Activated naive CD8-positive, alpha-beta T cell treated with anti-CD3 and anti-CD28 coated beads, Interleukin-2, amount 10 ng/mL, durations not matched to agents 7 days and 5 days (primary cell): ENCODE measurements at regions not wholly inside any gene's neighbourhood (a gene's known extent, or its start where the extent isn't known, plus 50 kb on each side); places are given as distances from the start of the nearest gene placed in this dataset.
"Not testable (repeated sequence)": the region's sequence is repeated elsewhere in the genome, so short reads cannot be mapped to it uniquely, and the experiment has no call there.

Experiments
- ATAC-seq: fragments of 150-1000 bp; cut with Tn5 transposase; one replicate; pipeline ENCODE4 v1.10.0; 2021; ENCODE audit warnings: low read depth, moderate library complexity
- POLR2A ChIA-PET: fragments of 350-600 bp; sonication (Branson Sonifier 250); formaldehyde crosslinking; loops from one replicate; lab custom pipeline; 2021; ENCODE audit warnings: antibody characterized with exemption; lab: Charles Lee
- DNase-seq: peaks from one replicate; pipeline ENCODE4 v3.0.0; 2021
- H3K27ac Mint-ChIP-seq: one replicate; pipeline ENCODE4 v1.8.0; 2022; ENCODE audit warnings: mild to moderate bottlenecking, mixed read lengths
- H3K27me3 Mint-ChIP-seq: one replicate; pipeline ENCODE4 v1.8.0; 2022; ENCODE audit warnings: mild to moderate bottlenecking, moderate library complexity, mixed read lengths
- H3K36me3 Mint-ChIP-seq: one replicate; pipeline ENCODE4 v1.8.0; 2021; ENCODE audit warnings: mild to moderate bottlenecking, mixed read lengths
- H3K4me1 Mint-ChIP-seq: one replicate; pipeline ENCODE4 v1.8.0; 2021; ENCODE audit warnings: mixed read lengths
- H3K4me3 Mint-ChIP-seq: one replicate; pipeline ENCODE4 v1.8.0; 2022; ENCODE audit warnings: mild to moderate bottlenecking, moderate library complexity, mixed read lengths
- H3K9me3 Mint-ChIP-seq: one replicate; pipeline ENCODE4 v1.8.0; 2021; ENCODE audit warnings: mixed read lengths

DNA sequence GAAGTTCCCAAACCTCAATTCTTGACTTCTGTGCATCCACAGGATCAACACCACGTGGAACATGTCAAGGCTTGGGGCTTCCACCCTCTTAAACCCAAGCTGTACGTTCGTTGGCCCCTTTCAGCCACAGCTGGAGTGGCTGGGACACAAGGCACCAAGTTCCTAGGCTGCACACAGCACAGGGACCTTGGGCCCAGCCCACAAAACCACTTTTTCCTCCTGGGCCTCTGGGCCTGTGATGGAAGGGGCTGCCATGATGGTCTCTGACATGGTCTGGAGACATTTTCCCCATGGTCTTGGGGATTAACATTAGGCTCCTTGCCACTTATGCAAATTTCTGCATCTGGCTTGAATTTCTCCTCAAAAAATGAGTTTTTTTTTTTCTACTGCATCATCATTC lies 606.9 kb upstream of the IRAK1BP1 start:
- H3K9me3 Mint-ChIP-seq, POLR2A ChIA-PET, DNase-seq, H3K27me3 Mint-ChIP-seq, H3K4me3 Mint-ChIP-seq, H3K4me1 Mint-ChIP-seq, H3K27ac Mint-ChIP-seq, ATAC-seq, H3K36me3 Mint-ChIP-seq: not testable (repeated sequence)

DNA sequence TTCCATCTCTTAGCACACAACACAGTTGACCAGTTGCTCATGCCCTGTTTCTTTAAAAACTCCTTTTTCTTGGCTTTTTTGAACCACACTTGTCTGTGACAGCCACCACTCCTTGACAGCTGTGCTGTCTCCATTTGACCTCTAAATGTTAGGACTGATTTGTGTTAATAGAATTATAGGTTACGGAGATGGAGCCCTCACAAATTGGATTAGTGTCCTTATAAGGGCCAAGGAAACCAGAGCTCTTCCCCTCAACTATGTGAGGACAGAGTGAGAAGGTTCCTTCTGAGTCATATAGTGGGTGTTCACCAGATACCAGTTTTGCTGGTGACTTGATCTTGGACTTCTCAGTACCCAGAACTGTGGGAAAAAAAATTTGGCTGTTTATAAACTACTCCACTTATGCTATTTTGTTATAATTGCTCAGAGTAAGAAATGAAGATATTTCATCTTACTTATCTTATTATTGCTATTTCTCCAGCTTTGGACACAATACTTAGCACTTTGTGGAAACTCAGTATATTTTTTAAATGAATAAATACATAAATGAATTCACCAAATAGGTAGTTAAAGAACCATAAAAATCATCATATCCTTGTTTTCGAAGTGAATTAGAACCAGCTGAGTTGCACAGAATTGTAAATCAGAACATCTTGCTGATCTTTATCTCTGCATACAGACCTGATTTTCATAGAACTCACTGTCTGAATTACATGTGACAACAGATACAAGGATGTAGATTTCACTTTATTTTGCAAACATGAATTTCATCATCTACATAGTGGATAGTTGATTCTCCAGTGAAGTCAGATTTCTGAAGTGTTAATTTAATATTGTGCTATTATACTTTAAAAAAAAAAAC lies 598.5 kb upstream of the IRAK1BP1 start:
- Mint-ChIP-seq H3K4me3 (no peak overlapping the region), H3K27me3 (no peaks in the 10 kb centered on the region), H3K9me3 (no peaks in the 10 kb centered on the region), H3K36me3 (no peaks in the 10 kb centered on the region), H3K4me1 (no peaks in the 10 kb centered on the region), H3K27ac (no peak overlapping the region)
- ATAC-seq, result no peak
- POLR2A ChIA-PET, result no interaction called here
- no peak for DNase-seq

DNA sequence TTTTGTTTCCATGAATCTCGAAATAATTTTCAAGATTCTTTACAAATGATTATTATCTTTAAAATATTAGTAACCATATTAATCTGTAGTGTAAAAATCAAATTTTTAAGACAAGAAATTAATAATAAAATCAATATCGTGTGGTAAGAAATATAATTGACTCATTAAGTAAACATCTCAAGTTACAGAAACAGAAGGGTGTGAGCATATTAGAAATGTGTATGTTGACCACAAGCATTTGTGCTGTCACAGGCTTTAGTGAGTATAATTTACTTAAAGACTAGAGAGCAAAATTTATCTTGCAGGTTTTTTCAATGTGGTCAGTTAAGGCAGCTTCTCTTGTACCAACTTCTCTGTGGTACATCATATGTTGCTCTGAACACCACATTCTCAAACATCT lies 566.5 kb upstream of the IRAK1BP1 start:
- Mint-ChIP-seq H3K4me1 (no peaks in the 10 kb centered on the region), H3K27ac (no peak overlapping the region)

DNA sequence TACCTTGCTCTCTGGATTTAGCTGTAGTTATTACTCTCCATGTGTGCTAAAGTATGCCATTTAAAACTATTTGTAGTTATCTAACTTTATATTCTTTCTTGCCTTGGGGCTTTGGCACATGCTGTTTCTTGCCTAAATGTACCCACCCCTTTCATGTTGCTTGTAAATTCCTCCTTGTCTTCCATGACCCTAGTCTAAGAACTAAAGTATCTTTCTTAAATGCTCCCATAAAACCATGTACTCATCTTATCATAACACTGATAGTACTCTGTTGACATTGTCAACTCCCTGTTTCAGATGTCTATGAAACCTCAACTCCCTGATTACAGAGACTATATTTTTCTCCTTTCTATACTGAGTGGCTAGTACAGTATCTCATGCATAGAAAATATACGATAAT lies 564.9 kb upstream of the IRAK1BP1 start:
- Mint-ChIP-seq H3K4me3 (no peak overlapping the region), H3K36me3 (no peaks in the 10 kb centered on the region), H3K9me3 (no peaks in the 10 kb centered on the region), H3K27ac (no peak overlapping the region), H3K27me3 (no peaks in the 10 kb centered on the region), H3K4me1 (no peaks in the 10 kb centered on the region)
- POLR2A ChIA-PET, result no interaction called here
- DNase-seq (no peak), ATAC-seq (no peak)

More for the DNA sequence above, 566.5 kb upstream of the IRAK1BP1 start:
- DNase-seq (no peak), ATAC-seq (no peak)
- no peak overlapping the region for H3K4me3 Mint-ChIP-seq
- POLR2A ChIA-PET, result no interaction called here
- no peaks in the 10 kb centered on the region for H3K36me3 Mint-ChIP-seq
- H3K9me3 Mint-ChIP-seq, result no peaks in the 10 kb centered on the region
- no peaks in the 10 kb centered on the region for H3K27me3 Mint-ChIP-seq

DNA sequence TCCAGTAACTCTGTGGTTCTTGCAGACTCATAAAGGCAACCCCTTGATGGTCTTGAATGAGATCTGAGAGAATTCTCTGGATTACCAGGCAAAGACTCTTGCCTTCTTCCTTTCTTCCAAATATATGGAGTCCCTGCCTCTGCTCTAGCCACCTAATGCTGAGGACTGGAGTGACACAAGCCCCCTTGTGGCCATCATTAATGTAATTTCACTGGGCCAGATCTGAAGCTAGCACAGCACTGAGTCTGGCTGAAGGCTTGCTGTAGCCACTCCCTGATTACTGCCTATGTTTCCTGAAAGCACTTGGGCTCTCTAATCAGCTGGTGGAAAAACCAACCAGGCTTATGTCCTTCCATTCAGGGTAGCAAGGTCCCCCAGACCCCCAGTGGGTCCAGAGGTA lies 559.3 kb upstream of the IRAK1BP1 start:
- no peak overlapping the region for H3K4me3 Mint-ChIP-seq
- POLR2A ChIA-PET, result no interaction called here
- DNase-seq (no peak), ATAC-seq (no peak)
- no peak overlapping the region for H3K27ac Mint-ChIP-seq
- no peaks in the 10 kb centered on the region for H3K27me3 Mint-ChIP-seq
- H3K9me3 Mint-ChIP-seq, result no peaks in the 10 kb centered on the region
- H3K4me1 Mint-ChIP-seq, result no peaks in the 10 kb centered on the region
- no peaks in the 10 kb centered on the region for H3K36me3 Mint-ChIP-seq

DNA sequence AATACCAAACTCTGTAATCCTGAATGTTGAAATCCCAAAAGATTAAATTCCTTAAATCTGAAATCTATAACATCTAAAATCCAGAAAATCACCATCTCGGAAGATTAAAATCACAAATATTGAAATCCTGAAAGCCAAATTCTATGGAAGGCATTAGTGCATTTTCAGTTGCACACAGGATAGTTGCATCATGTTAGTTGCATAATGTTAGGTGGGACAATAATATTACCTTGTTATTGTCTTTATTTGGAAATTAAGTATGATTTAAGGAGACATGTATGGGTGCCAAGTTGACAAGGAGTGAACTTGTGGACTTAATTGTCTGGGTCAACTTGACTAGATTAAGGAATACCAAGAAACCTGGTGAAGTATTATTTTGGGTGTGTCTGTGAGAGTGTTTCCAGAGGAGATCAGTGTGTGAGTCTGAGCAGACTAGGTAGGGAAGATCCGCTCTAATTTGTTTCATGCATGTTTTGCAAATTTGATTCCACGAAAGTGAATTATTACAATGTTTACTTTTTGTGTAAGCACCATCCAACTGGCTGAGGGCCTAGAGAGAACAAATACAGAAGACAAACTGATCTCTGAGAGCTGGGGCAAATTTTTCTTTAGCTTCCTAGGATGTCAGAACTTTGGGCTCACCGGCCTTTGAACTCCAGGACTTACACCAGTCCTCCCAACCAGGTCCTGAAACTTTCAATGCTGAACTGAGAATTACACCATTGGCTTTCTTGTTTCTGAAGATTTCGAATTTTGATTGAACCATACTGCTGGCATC lies 545.1 kb upstream of the IRAK1BP1 start:
- ATAC-seq (no peak), DNase-seq (no peak)
- H3K36me3 Mint-ChIP-seq, result no peaks in the 10 kb centered on the region
- no peak overlapping the region for H3K27ac Mint-ChIP-seq
- H3K27me3 Mint-ChIP-seq, result no peaks in the 10 kb centered on the region
- no peak overlapping the region for H3K4me3 Mint-ChIP-seq
- H3K4me1 Mint-ChIP-seq, result no peaks in the 10 kb centered on the region
- H3K9me3 Mint-ChIP-seq, result no peaks in the 10 kb centered on the region
- POLR2A ChIA-PET, result no interaction called here

DNA sequence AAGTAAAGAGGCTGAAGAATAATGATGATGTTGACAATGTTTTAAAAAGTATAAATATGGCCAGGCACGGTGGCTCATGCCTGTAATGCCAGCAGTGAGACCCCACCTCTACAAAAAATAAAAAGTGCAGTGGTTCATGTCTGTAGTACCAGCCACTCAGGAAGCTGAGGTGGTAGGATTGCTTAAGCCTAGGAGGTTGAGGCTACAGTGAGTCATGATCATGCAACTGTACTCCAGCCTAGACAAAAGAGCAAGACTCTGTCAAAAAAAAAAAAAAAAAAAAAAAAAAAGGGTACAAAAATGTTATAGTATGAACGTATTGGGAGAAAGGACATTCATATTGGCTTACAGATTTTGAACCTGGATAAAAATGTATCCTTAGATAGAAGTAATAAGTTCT lies 543.1 kb upstream of the IRAK1BP1 start:
- no peak overlapping the region for H3K27ac Mint-ChIP-seq

DNA sequence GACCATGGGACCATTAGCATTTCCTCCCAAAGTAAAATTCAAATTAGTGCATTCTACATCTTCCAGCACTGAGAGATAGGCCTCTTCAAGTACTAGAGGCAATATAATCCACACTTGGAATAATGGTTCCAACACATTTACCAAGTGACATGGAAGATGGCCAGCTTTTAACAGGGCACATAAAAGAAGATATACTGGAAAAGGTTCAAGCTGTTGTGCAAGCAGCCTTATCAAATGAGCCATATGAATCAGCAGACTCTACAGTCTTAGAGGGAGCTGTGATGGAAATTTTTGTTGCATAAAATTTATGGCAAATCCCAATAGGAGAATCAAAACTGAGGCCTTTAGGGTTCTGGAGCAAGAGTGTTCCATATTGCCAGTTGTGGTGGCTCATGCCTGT lies 526.6 kb upstream of the IRAK1BP1 start:
- no peak for DNase-seq
- no peaks in the 10 kb centered on the region for H3K4me1 Mint-ChIP-seq
- POLR2A ChIA-PET, result no interaction called here
- H3K36me3 Mint-ChIP-seq, result no peaks in the 10 kb centered on the region
- H3K9me3 Mint-ChIP-seq, result no peaks in the 10 kb centered on the region
- no peak for ATAC-seq
- H3K27ac Mint-ChIP-seq, result no peak overlapping the region
- H3K4me3 Mint-ChIP-seq, result no peak overlapping the region
- H3K27me3 Mint-ChIP-seq, result no peaks in the 10 kb centered on the region

More for the DNA sequence above, 543.1 kb upstream of the IRAK1BP1 start:
- Mint-ChIP-seq H3K9me3 (no peaks in the 10 kb centered on the region), H3K4me1 (no peaks in the 10 kb centered on the region), H3K27me3 (no peaks in the 10 kb centered on the region), H3K4me3 (no peak overlapping the region), H3K36me3 (no peaks in the 10 kb centered on the region)
- no peak for ATAC-seq
- DNase-seq, result no peak
- POLR2A ChIA-PET, result no interaction called here

DNA sequence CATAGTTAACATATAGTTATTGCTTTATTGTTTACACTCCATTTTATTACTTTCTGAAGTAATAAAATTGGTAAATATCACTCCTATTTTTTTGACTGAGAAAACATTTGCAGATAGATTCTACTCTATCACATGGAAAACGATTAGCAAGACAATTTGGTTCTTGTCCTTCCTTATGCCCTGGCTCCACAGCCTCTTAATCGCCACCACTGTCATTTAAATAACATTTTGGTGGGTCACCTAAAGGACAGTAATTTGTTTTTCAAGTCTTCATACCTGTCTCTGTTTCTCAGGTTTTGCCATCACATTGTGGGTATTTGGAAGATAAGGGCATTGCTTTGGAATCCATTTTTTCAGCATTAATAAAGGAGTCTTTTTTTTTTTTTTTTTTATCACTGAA lies 521.5 kb upstream of the IRAK1BP1 start:
- H3K27me3 Mint-ChIP-seq, result no peaks in the 10 kb centered on the region
- DNase-seq (no peak), ATAC-seq (no peak)
- H3K36me3 Mint-ChIP-seq, result no peaks in the 10 kb centered on the region
- no peak overlapping the region for H3K27ac Mint-ChIP-seq
- POLR2A ChIA-PET, result no interaction called here
- no peaks in the 10 kb centered on the region for H3K9me3 Mint-ChIP-seq
- no peaks in the 10 kb centered on the region for H3K4me1 Mint-ChIP-seq
- H3K4me3 Mint-ChIP-seq, result no peak overlapping the region

DNA sequence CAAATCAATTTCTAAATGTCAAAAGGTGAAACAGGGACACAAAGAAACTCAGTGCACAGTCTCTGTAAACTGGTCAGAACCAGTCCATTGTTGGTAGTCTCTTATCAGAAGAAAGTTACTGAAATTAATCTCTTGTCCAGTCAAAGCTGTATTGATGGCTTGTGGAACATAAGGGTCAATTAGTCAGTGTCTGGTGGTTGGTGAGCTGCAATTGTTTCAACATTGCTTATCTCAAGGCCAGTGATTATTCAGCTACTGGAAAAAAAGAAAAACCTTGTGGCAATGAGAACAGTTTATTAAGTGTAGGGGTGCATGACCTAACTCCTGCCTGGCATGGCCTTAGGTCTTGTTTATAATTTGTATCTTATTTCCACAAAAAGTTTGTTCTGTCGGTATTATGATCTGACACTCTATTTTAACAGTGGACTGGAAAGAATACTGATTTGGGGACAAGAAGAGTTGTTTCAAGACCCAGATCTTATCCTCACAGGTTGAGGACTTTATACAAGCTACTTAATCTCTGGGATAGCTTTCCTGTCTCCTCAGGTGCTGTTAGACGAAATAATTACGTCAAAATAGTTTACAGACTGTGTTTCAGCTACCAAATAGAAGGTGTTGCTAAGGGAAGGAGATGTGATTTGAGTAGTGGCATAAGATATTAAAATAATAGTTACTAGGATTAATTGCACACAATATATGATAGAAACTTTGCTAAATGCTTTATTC lies 520.0 kb upstream of the IRAK1BP1 start:
- H3K27ac Mint-ChIP-seq, result no peak overlapping the region
- no peaks in the 10 kb centered on the region for H3K9me3 Mint-ChIP-seq
- H3K4me1 Mint-ChIP-seq, result no peaks in the 10 kb centered on the region
- no peak for DNase-seq
- ATAC-seq, result no peak
- no peaks in the 10 kb centered on the region for H3K27me3 Mint-ChIP-seq
- no peaks in the 10 kb centered on the region for H3K36me3 Mint-ChIP-seq
- no peak overlapping the region for H3K4me3 Mint-ChIP-seq
- POLR2A ChIA-PET, result no interaction called here

DNA sequence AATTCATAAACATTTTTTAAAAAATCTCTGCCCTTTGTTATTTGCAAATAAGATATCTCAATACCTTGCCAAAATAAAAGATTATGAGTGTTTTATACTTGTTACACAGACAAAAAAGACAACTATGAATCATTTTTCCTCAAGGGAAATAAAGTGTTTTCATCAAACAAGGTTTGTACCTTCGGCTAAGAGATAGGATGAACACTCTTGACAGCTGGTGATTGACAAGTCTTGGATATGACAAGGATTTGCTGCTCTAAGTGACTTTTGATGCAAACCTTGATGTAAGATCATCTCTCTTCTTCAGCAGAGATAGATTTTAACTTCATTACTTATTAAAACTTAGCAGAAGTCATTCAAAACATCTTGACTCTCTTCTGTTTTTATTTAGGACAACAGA lies 514.3 kb upstream of the IRAK1BP1 start:
- H3K4me1 Mint-ChIP-seq, result no peaks in the 10 kb centered on the region
- H3K9me3 Mint-ChIP-seq, result peaks cover 2% of the 10 kb centered on the region
- POLR2A ChIA-PET, result no interaction called here
- H3K4me3 Mint-ChIP-seq, result no peak overlapping the region
- DNase-seq (no peak), ATAC-seq (no peak)
- no peak overlapping the region for H3K27ac Mint-ChIP-seq
- no peaks in the 10 kb centered on the region for H3K36me3 Mint-ChIP-seq
- no peaks in the 10 kb centered on the region for H3K27me3 Mint-ChIP-seq

DNA sequence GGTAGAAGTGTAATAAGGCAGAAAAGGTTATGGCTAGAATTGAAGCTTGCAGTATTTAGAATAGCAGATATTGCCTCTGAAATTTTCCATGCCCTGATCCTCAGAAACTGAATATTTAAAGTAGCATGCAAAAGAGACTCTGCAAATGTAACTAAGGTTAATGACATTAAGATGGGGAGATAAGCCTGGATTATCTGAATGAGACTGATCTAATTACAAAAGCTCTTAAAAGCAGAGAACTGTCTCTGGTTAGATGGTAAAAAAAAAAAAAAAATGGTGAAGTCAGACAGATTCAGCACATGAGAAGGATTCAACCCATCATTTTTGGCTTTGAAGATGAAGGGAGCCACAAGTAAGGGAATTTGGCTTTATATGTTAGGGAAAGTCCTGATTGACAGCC lies 503.7 kb upstream of the IRAK1BP1 start:
- no peak overlapping the region for H3K4me3 Mint-ChIP-seq
- no peak overlapping the region for H3K27ac Mint-ChIP-seq
- no peaks in the 10 kb centered on the region for H3K4me1 Mint-ChIP-seq
- DNase-seq, result no peak
- no peaks in the 10 kb centered on the region for H3K36me3 Mint-ChIP-seq
- no peaks in the 10 kb centered on the region for H3K27me3 Mint-ChIP-seq
- no peak for ATAC-seq
- H3K9me3 Mint-ChIP-seq, result peaks cover 1% of the 10 kb centered on the region
- POLR2A ChIA-PET, result no interaction called here

DNA sequence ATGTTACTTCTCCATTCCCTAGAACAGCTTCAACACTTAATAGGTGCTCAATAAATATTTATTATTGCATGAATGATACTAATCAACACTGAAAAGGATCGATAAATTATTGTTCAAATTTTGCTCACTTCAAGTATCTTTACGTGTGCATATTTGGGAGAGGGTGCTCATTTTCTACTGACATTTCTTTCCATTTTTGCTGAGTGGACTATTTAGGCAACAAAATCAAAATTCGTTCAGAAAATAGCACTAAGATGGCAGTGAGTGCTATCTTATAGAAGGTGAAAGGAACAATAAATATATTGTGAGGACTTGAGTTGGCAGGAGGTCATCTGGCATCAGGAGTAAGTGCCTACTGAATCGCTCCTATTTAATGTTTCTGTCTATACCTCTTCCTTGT lies 501.9 kb upstream of the IRAK1BP1 start:
- DNase-seq (no peak), ATAC-seq (no peak)
- no peaks in the 10 kb centered on the region for H3K9me3 Mint-ChIP-seq
- POLR2A ChIA-PET, result no interaction called here
- H3K27me3 Mint-ChIP-seq, result no peaks in the 10 kb centered on the region
- H3K4me1 Mint-ChIP-seq, result no peaks in the 10 kb centered on the region
- no peaks in the 10 kb centered on the region for H3K36me3 Mint-ChIP-seq
- no peak overlapping the region for H3K27ac Mint-ChIP-seq
- H3K4me3 Mint-ChIP-seq, result no peak overlapping the region
